HG02852 (cell line): ENCODE measurements at regions not wholly inside any gene's neighbourhood (a gene's known extent, or its start where the extent isn't known, plus 50 kb on each side); places are given as distances from the start of the nearest gene placed in this dataset.

Experiments
- ATAC-seq: cut with Tn5 transposase; IDR thresholded peaks from one replicate; pipeline ENCODE4 v1.9.1; 2021; ENCODE audit warnings: mild to moderate bottlenecking, moderate library complexity; ENCODE audit not compliant: unreplicated experiment

DNA sequence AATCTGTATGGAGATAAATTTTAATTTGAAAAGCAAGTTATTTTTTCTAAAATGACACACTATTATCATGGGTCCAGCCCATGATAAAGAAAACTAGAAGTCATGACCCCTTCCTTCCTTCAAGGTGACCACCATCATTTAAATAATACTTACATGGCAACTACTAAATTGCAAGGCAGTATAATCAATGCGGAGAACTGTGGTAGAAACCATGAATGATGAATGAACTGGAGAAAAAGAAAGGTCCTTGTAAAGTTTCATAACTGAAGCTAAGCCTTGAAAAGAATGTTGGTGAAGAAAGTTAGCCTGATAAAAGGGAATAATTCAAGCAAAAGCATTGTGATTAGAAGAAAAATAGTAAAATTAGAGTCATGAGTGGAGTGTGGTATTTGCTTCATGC lies 222.9 kb upstream of the TBC1D5 start:
- ATAC-seq, result no peak

DNA sequence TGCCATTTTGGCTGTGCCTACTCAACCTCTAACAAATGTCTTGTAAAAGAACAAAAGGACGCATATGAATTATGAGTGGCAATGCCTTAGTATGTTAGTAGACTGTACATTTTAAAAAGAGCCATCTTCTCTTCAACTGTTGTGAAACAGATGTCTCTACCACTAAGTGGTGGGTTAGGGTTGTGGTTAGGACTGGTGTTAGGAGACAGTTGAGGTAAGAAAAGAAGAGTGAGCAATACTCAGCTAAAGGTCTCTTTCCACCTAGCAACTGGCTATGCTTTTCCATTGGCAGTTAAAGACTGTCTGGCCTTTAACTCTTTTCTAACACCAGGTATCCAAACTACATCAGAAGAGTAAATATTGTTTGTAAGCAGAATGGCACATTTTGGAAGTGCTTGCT lies 221.7 kb upstream of the TBC1D5 start:
- no peak for ATAC-seq

DNA sequence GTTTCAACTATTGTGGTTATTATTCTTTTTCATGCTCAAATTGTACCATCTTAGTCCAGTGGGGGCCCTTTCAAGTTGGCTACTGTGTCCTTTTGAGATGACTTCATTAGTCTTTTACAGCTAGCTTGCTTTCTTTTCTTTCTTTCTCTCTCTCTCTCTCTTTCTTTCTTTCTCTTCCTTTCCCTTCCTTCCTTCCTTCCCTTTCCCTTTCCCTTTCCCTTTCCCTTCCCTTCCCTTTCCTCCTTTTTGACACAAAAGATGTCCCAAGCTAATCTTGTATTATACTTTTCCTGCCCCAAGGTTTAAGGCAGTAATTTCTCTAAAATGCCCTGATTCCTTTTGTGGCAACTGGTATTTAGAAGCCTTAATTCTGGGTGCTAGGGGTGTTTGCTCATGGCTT lies 213.0 kb upstream of the TBC1D5 start:
- no peak for ATAC-seq

DNA sequence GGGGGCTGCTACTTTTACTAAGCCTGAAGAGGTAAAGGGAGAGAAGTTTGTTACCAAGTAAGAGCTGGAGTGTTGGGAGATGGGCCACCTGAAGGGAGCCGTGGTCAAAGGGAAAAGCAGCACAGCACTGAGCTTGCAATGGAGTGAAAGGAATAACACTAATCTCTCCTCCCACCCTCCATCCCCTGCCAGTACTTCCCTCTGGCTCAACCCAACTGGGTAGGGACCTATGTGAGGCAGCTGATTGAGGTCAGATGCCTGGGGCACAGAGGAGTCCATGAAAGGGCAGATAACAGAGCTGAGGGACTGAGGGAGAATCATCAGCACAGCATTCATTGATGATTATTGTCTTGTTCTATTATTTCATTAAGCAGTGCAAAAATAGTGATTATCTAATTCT lies 212.4 kb upstream of the TBC1D5 start:
- no peak for ATAC-seq

GRCh38 chr3:17951241-17951640 lies 208.8 kb upstream of the TBC1D5 start:
- ATAC-seq, result no peak

- ATAC-seq, result no peak
Measured at GRCh38 chr3:17949101-17949500, 206.7 kb upstream of the TBC1D5 start.

DNA sequence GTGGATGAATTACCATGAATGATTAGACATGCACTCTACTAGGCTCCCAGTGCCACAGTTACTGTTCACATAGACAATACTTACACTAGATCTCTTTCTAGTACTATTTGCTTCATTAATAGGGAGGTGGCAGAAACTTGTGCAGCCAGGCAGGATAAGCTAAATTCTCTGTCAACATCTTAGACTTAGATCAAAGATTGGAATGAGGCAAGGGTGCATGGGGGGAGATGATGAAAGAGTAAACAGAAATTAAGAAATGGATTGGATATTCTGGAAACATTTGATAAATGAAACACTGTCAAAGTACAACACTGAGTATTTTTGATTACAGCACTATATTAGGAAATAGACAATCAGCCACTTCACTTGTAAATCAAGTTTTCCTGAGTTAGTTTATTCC lies 205.4 kb upstream of the TBC1D5 start:
- no peak for ATAC-seq

DNA sequence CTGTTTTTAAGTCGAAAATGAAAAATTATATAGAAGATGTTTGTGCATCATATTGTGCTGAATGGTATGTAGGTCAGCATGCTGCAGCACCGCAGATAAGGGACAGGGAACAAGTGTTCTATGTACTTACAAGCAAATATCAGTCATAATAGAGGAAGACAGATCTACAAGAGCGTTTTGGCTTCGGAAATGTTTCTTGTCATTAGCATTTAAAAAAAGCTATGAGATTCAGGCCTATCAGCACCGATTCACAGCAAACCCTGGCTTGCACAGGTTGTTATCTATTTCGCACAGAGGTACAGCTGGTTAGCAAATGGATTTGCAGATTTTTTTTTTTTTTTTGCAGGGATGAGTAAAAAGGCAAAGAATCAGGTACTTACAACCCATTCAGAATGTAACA lies 204.2 kb upstream of the TBC1D5 start:
- ATAC-seq, result no peak

- ATAC-seq, result no peak
Measured at GRCh38 chr3:17945799-17946399, 203.5 kb upstream of the TBC1D5 start.

DNA sequence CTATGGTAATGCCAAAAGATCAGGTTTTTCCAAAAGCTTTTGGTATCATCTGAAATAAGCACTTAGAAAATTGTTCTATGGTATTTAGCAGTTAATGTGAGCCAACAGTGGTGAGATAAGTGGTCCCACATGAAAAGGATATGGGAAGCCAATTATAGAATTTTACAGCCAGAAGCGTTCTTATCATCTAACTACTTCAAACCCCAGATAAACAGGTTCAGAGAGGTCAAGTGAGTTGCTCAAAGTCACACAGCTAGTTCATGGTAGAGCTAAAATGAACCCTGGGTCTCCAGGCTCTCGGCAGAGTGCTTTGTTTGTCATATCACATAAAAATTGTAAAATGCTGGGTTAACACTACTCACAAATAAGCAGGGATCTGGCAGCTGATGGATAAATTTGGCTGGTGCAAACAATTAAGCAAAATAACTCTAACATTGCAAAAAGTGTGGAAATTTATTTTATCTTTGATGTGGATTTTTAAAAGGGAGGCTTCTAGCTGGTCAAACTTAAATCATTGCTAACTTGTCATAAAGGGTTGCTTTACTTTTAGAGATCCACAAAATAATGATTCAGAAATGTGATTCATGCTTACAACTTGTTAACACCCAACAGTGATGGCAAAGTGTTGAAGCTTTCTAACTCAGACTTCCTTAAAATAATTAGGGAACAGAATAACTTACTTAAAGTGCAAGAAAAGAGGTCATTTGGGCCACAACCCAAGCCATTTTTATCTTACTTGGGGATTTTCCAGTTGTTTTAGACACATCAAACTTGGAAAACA lies 202.8 kb upstream of the TBC1D5 start:
- no peak for ATAC-seq

DNA sequence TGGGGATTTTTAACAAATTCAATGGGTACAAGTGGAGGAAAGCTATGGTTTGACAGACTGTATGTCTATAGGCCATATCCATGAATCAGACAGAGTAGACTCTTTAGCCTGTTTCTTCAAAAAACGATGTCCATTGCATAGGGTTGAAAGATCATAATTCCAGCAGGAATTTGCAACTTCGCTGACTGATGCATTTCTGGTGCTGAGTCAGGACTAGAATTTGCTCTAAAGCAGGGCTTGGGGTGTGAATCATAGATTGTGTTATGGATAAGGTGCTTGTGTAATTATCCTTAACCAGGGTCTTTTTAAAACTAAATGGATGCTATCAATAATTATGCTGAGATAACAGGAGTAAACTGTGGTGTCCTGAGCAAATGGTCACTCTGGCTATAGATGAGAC lies 200.4 kb upstream of the TBC1D5 start:
- ATAC-seq, result no peak

- ATAC-seq, result no peak
Measured at GRCh38 chr3:17941766-17942165, 199.3 kb upstream of the TBC1D5 start.

DNA sequence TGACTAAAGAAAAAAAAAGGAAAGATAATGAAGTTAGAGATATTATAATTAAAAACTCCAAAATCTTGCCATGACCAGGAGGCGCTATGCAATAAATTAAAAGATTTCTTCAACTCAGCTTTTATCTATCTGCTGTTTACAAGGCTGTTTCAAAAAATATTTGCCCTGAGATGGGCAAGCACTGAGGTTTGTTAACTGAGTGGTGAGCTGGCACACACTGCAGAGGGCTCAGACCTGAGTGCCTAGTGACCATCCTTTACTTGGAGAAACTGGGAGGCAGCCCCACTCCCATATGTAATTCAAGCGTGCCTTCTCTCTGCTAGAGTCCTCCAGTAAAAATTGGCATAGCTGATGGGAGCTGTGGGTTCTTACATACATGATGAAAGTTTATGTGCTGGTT lies 198.7 kb upstream of the TBC1D5 start:
- ATAC-seq, result no peak

GRCh38 chr3:17939157-17939556 lies 196.7 kb upstream of the TBC1D5 start:
- ATAC-seq, result no peak

DNA sequence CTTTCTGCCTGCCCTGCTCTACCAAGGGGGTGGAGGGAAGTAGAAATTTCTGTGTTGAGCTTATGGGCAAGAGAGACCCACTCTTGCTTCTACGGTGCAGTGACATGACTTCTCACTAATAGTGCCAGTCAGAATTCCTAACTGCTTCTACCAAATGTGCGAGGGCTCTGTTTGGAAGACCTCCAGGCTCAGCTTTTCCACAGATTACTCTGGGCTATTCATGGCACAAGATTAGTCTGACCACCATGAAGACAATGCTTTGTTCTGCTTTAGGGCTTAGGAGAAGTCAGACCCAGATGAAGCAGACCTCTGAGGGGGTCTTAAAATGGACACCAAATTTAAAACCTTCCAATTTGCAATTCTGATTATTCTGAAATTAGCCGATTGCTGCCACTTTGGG lies 195.9 kb upstream of the TBC1D5 start:
- ATAC-seq, result no peak

GRCh38 chr3:17936736-17937480 lies 194.5 kb upstream of the TBC1D5 start:
- ATAC-seq, result no peak

DNA sequence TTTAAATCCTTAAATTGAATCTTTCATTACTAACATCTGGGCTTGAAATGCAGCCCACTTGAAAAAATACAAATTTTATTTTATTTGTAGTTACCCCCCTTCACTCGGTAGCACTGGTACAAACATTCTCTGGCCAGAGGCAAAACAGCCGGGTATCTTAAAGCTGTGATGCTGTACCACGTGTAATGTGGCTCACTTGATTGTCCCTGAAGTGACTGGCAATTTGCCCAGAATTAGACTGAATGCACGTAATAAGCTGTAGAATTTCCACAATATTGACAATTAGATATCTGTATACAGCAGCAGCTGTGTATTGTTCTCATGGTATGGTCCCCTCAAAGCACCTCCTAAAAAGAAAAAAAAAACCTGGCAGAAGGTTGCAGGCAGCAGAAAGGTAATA lies 192.8 kb upstream of the TBC1D5 start:
- ATAC-seq, result no peak

DNA sequence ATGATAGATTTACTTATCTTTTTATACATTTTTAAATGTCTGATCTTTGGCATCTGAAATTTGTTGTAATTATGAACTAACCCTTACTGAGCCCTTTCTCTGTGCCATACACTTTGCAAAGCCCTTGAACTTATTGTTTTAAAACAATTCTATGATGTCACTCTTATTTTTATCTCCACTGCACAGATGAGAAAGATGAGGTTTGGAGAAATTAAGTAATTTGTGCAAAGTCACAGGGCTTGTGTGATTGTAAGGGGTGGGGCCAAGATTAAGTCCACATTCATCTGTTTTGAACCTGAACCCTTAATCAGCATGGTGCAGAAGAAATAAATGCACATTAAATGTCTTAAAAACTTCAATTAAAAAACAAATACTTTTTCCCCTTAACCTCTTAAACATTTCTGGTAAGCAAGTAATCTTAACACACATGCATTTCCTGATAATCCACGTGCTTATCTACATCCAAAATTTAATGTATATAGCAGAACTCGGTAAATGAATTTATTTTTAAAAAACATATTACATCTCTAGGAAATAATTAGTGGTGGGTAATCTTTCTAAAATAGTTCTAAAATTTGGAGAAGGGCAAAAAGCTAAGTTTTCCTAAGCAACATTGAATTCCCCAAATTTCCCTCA lies 189.8 kb upstream of the TBC1D5 start:
- no peak for ATAC-seq

GRCh38 chr3:17931131-17931530 lies 188.7 kb upstream of the TBC1D5 start:
- no peak for ATAC-seq

DNA sequence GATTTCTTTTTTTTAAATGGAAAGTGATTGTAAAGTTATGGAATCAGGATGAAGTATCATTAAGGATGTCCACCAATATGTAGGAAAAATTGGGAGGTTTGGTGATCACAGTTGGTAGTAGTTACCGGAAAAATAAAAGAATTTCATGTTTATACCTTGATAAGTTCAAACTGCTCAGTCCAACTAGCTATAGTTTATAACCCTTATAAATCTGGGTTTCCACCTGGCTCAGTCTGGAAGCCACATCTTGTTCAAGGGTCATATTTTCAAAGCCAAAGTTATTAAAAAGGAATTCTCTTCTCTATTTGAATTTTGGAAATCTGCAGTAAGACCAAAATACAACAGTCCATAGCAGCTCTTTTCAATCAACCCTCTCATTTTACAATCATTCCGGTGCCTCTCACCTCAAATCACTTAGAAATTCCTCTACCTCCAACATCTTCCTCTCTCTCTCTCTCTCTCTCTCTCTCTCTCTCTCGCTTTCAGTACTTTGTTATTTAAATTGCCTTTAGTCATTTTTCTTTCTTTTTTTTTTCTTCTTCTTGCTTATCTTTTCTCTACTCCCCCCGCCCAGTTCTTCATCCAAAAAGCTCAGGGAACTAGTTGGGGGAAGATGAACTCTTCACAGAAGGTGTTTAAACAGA lies 186.2 kb upstream of the TBC1D5 start:
- ATAC-seq, result no peak

DNA sequence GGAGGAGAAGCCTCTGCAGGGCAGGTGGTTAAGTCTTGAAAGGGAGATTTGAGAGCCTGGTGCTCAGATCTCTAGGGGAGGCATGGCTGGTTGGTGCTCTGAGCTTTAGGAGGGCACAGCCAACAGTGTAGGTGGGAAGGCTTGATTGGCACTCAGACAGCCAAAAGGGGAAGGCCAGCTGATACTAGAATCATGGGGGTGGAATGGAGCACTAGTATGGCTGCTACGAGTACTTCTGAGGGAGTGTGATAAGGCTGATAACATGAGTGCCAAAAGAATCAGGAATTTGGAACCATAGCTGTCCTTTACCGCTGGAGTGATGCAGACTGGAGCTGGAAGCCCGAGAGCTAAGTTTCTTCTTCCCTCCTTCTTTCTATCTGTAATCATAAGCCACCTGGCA lies 184.6 kb upstream of the TBC1D5 start:
- ATAC-seq, result no peak
